GM18861 (cell line): ENCODE measurements at regions not wholly inside any gene's neighbourhood (a gene's known extent, or its start where the extent isn't known, plus 50 kb on each side); places are given as distances from the start of the nearest gene placed in this dataset.

Source experiments
- ATAC-seq: cut with Tn5 transposase; IDR thresholded peaks from one replicate; pipeline ENCODE4 v1.9.1; 2021; ENCODE audit not compliant: unreplicated experiment

GRCh38 chr5:82622205-82622604 is 344.1 kb upstream of the RPS23 start:
- ATAC-seq: no peak

- ATAC-seq: no peak
Observed at GRCh38 chr5:82620957-82621600, 342.9 kb upstream of the RPS23 start.

DNA sequence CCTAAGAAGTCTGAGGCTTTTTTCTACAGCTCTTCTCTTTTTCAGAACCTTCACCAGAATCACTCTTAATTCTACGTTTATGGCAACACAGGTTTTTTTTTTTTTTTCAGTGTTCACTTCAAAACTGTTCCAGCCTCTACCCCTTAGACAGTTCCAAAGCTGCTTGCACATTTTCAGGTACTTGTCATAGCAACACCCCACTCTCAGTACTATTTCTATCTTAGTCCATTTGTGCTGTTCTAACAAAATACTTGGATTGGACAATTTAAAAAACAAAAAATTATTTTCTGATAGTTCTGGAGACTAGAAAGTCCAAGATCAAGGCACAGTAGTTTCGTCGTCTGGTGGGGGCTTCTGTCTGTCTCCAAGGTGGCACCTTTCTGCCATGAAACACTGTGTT is 340.9 kb upstream of the RPS23 start:
- ATAC-seq: no peak

DNA sequence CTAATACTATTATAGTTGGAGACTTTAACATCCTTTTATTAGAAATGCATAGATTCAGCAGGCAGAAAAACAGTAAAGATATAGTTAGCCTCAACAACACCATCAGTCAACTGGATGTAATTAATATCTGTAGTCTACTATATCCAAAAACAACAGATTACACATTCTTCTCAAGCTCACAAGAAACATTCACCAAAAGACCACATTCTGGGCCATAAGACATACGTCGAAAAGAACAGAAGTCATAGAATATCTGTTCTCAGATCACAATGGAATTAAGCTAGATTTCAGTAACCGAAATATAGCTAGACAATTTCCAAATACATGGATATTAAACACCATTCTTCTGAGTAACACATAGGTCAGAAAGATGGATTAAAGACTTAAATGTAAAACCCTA is 336.6 kb upstream of the RPS23 start:
- no peak for ATAC-seq

DNA sequence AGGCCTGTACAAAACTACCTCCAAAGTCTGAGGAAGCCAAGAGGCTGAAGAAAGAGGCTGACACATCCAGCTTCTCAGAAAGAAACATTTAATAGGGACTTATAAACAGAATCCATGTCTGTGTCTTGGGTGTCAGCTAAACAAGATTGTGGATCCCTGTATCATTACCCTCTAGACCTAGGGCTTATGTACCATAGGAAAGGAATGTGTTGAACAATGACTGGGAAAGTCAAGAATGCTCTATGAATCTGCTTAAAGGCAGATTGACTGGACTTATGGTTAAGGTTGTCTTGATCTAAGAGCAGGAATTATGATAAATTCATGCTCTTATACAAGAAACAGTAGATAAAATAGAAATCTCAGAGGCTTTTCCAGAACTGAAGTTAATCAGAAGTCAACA is 335.7 kb upstream of the RPS23 start:
- no peak for ATAC-seq

GRCh38 chr5:82610686-82611085 is 332.5 kb upstream of the RPS23 start:
- no peak for ATAC-seq

DNA sequence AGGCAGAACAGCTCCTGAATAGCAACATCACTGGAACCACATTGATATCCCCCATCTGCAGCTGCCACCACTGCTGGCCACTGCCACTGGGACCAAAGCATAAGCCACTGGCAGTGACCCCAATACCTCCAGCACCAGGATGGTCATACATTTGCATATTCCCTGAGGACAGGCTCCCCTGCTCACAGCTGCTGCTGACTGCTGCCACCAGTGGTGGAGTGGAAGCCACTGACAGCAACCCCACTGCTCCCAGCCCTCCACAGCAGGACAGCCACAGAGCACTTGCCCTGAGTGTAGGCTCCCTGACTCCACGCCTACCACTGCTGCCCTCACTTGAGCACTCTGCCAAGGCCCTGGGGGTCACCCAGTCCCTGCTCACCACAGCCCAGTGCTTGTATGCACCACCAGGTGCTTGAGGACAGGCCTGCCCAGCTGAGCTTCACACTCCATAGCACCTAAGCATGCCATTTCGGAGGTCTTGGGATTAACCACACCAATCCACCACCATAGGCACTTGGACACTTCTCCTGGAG is 327.4 kb upstream of the RPS23 start:
- no peak for ATAC-seq

GRCh38 chr5:82603033-82603987 is 325.2 kb upstream of the RPS23 start:
- ATAC-seq: no peak

- no peak for ATAC-seq
Observed at GRCh38 chr5:82601861-82602260, 323.7 kb upstream of the RPS23 start.

GRCh38 chr5:82601077-82601476 is 322.9 kb upstream of the RPS23 start:
- no peak for ATAC-seq

GRCh38 chr5:82599692-82600091 is 321.5 kb upstream of the RPS23 start:
- no peak for ATAC-seq

- ATAC-seq: no peak
Observed at GRCh38 chr5:82599030-82599429, 320.9 kb upstream of the RPS23 start.

DNA sequence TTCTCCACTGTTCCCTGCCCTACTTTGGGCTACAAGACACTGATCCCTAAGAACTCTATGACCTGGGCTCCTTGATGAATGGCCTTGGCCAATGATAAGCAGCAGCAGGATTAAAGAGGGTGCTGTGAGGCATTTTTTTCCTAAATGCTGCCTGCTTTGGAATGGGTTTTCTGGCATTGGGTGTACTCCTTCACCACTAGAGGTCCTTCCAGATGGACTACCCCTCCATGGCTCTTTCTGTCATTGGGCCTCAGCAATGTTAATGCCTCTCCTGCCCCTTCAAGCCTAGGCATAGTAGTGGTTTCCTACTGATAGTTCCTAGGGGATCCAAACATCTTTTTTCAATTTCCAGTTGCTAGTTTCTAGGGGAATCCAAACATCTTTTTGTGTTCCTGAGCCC is 319.3 kb upstream of the RPS23 start:
- no peak for ATAC-seq

- no peak for ATAC-seq
Observed at GRCh38 chr5:82596451-82596850, 318.3 kb upstream of the RPS23 start.

GRCh38 chr5:82595113-82595512 is 317.0 kb upstream of the RPS23 start:
- no peak for ATAC-seq

DNA sequence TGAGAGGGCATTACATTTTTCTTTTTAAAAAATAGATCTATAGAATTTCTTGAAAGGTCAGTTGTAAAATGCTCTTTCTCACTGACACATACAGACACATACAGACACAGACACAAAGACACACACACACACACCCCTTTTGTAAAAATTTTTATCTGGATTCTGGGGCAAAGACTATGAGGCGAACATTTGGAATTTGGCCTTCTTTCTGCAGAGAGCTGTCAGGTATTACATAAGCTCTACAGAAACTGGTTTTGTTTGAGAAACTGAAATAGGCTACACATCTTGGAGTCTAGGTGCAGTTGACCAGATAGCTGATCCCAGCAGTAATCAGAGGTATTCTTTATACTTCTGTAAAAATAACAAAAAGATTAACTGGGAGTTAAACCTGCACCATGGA is 315.9 kb upstream of the RPS23 start:
- no peak for ATAC-seq

DNA sequence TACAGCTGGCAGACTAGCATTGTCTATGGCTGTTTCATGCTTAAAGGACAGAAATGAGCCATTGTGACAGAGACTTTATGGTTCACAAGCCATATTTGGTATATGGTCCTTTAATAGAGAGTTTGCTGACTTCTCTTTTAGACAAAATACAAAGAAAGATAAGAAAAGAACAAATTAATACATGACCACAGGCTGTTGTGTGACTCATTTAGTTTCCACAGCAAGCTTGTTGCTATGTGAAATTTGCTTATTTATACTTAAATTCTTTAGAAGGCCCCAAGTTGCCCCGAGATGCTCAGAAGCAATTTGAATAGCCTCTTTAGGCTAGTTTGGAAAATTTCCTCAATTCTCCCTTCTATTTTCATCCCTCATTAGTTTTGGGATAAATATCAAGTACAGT is 315.3 kb upstream of the RPS23 start:
- no peak for ATAC-seq

DNA sequence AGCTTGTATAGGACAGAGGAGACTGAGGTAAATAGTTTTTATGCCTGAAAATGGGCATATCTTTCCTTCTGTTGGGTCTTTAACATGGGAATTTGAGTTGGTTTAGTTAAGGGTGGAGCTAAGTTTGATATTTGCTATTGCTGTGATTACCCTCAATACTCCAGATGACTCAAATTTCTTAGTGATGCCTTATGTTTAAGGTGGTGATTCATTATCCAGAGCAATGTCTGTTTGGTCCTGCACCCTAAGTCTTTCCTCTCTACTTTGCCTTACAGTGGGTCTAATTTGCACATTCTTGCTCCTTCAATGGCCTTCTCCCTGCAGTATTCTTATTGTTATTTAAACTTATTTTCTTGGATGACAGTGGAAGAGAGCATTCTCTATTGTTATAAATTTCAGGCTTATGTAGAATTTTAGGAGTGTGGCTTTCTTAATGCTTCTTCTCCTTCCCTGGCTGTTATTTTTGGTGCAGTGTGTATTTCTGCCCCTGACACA is 312.9 kb upstream of the RPS23 start:
- no peak for ATAC-seq

- ATAC-seq: no peak
Observed at GRCh38 chr5:82590112-82590511, 312.0 kb upstream of the RPS23 start.

GRCh38 chr5:82586661-82587310 is 308.6 kb upstream of the RPS23 start:
- ATAC-seq: no peak

- no peak for ATAC-seq
Observed at GRCh38 chr5:82586181-82586580, 308.0 kb upstream of the RPS23 start.
